ENCODE measurements at regions not wholly inside any gene's neighbourhood (a gene's known extent, or its start where the extent isn't known, plus 50 kb on each side); places are given as distances from the start of the nearest gene placed in this dataset.

DNA sequence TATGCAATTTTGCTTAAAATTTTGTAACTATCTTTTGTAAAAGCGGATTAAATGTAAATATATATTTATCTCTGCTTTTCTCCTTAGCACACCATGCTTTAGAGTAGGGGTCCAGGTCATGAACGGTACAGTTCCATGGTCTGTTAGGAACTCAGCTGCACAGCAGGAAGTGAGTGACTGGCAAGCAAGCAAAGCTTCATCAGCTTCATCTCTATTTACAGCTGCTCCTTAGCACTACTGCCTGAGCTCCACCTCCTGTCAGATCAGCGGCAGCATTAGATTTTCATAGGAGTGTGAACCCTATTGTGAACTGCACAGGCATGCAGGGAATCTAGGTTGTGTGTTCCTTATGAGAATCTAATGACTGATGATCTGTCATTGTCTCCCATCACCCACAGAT is 959.0 kb upstream of the SLC39A10 start:
- TF ChIP-seq, protein P1, sequence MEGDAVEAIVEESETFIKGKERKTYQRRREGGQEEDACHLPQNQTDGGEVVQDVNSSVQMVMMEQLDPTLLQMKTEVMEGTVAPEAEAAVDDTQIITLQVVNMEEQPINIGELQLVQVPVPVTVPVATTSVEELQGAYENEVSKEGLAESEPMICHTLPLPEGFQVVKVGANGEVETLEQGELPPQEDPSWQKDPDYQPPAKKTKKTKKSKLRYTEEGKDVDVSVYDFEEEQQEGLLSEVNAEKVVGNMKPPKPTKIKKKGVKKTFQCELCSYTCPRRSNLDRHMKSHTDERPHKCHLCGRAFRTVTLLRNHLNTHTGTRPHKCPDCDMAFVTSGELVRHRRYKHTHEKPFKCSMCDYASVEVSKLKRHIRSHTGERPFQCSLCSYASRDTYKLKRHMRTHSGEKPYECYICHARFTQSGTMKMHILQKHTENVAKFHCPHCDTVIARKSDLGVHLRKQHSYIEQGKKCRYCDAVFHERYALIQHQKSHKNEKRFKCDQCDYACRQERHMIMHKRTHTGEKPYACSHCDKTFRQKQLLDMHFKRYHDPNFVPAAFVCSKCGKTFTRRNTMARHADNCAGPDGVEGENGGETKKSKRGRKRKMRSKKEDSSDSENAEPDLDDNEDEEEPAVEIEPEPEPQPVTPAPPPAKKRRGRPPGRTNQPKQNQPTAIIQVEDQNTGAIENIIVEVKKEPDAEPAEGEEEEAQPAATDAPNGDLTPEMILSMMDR (IDR thresholded peaks at IDR 0.05; ENCODE audit: low read length), result no peak
- TF ChIP-seq EZH2phosphoT487 (IDR thresholded peaks at IDR 0.05; ENCODE audit: low read length), result no peak
